ENCODE measurements at regions not wholly inside any gene's neighbourhood (a gene's known extent, or its start where the extent isn't known, plus 50 kb on each side); places are given as distances from the start of the nearest gene placed in this dataset.

GRCh38 chr7:94145602-94146001 is 141.4 kb upstream of the BET1 start:
- TF ChIP-seq FOS (IDR thresholded peaks at IDR 0.05; ENCODE audit: borderline replicate concordance, insufficient read depth, low read length) = peak; percentile 16
- TF ChIP-seq POLR2A (IDR thresholded peaks at IDR 0.05; ENCODE audit: low read depth, low read length) = no peak
- Histone ChIP-seq H3K9me3 (replicated peaks; ENCODE audit: control insufficient read depth, insufficient read depth, low read length) (no peaks in the 10 kb centered on the region), H4K20me1 (replicated peaks; ENCODE audit: control insufficient read depth, extremely low read depth, insufficient read depth, low read length) (no peaks in the 10 kb centered on the region), H3K9ac (replicated peaks; ENCODE audit: extremely low read depth, insufficient read depth, low read length) (no peak overlapping the region), H3K4me3 (replicated peaks in 1 of 3; ENCODE audit: insufficient read depth in 1 of 3, low read depth in 1 of 3, low read length in 3 of 3) (no peak overlapping the region), H3K4me2 (ENCODE audit: insufficient read depth, low read length) (peak overlapping the region; percentile 12), H3K9me1 (replicated peaks; ENCODE audit: control insufficient read depth, extremely low read depth, insufficient read depth, low read length) (no peaks in the 10 kb centered on the region), H3K27ac (ENCODE audit: insufficient read depth, low read depth, low read length) (no peak overlapping the region), H3K36me3 (ENCODE audit: control insufficient read depth in 2 of 2, extremely low read depth in 1 of 2, insufficient read depth in 2 of 2, low read length in 2 of 2) (no peaks in the 10 kb centered on the region), H3K27me3 (ENCODE audit: control insufficient read depth in 2 of 2, insufficient read depth in 2 of 2, low read length in 2 of 2) (no peaks in the 10 kb centered on the region), H2AFZ (ENCODE audit: low read depth, low read length) (peak overlapping the region; percentile 15), H3K4me1 (ENCODE audit: control insufficient read depth, extremely low read depth, insufficient read depth, low read length) (peaks cover 18% of the 10 kb centered on the region), H3K79me2 (ENCODE audit: control insufficient read depth, insufficient read depth, low read length) (no peaks in the 10 kb centered on the region)
- intact Hi-C loops (cut with micrococcal nuclease) (no loop called here), dilution Hi-C loops (cut with MboI; ENCODE audit: extremely low pct_ligation_motif_present, low sequenced_read_pairs) (no loop called here)
- ChIA-PET POLR2A (no interaction called here), CTCF (no interaction called here)
- FAIRE-seq (no peak), DNase-seq (ENCODE audit: low read depth, low spot score) (no peak)
- BruUV-seq (replicated peaks) = no TSS peak

- H3K4me2 ChIP-seq (ENCODE audit: insufficient read depth, low read length) = no peak overlapping the region
- H3K36me3 ChIP-seq (ENCODE audit: control insufficient read depth in 2 of 2, extremely low read depth in 1 of 2, insufficient read depth in 2 of 2, low read length in 2 of 2) = no peaks in the 10 kb centered on the region
- intact Hi-C loops (cut with micrococcal nuclease) (no loop called here), dilution Hi-C loops (cut with MboI; ENCODE audit: extremely low pct_ligation_motif_present, low sequenced_read_pairs) (no loop called here)
- no TSS peak for BruUV-seq (replicated peaks)
- no peaks in the 10 kb centered on the region for H3K27me3 ChIP-seq (ENCODE audit: control insufficient read depth in 2 of 2, insufficient read depth in 2 of 2, low read length in 2 of 2)
- no peaks in the 10 kb centered on the region for H3K9me1 ChIP-seq (replicated peaks; ENCODE audit: control insufficient read depth, extremely low read depth, insufficient read depth, low read length)
- TF ChIP-seq FOS (IDR thresholded peaks at IDR 0.05; ENCODE audit: borderline replicate concordance, insufficient read depth, low read length) (no peak), POLR2A (IDR thresholded peaks at IDR 0.05; ENCODE audit: low read depth, low read length) (no peak), CTCF (IDR thresholded peaks at IDR 0.05; ENCODE audit: extremely low read depth in 1 of 2, insufficient read depth in 1 of 2, low read depth in 1 of 2, low read length in 2 of 2) (no peak), JUN (IDR thresholded peaks at IDR 0.05; ENCODE audit: borderline replicate concordance, insufficient read depth, insufficient read length, low read depth) (no peak), POLR2AphosphoS5 (IDR thresholded peaks at IDR 0.05; ENCODE audit: insufficient read depth, low read depth, low read length) (no peak), MYC (IDR thresholded peaks at IDR 0.05; ENCODE audit: low read depth, low read length) (no peak), EZH2 (IDR thresholded peaks at IDR 0.05; ENCODE audit: borderline replicate concordance, low read depth, low read length, severe bottlenecking) (no peak), MAX (IDR thresholded peaks at IDR 0.05; ENCODE audit: insufficient read depth, insufficient read length) (no peak), GATA2 (IDR thresholded peaks at IDR 0.05; ENCODE audit: insufficient read depth, insufficient read length, low read depth, low read length) (no peak)
- H3K27ac ChIP-seq (ENCODE audit: insufficient read depth, low read depth, low read length) = no peak overlapping the region
- ChIA-PET CTCF (interaction anchor here (0.6 kb wide), 1 partner anchor 13 kb away, joined by 4 read pairs; no protein-coding TSS in a partner anchor), POLR2A (no interaction called here)
- no peak overlapping the region for H3K9ac ChIP-seq (replicated peaks; ENCODE audit: extremely low read depth, insufficient read depth, low read length)
- no peaks in the 10 kb centered on the region for H3K9me3 ChIP-seq (replicated peaks; ENCODE audit: control insufficient read depth, insufficient read depth, low read length)
- no peak overlapping the region for H3K4me3 ChIP-seq (replicated peaks in 1 of 3; ENCODE audit: insufficient read depth in 1 of 3, low read depth in 1 of 3, low read length in 3 of 3)
- DNase-seq (ENCODE audit: low read depth, low spot score) = no peak
- H3K4me1 ChIP-seq (ENCODE audit: control insufficient read depth, extremely low read depth, insufficient read depth, low read length) = peaks cover 21% of the 10 kb centered on the region
- no peak overlapping the region for H2AFZ ChIP-seq (ENCODE audit: low read depth, low read length)
- H4K20me1 ChIP-seq (replicated peaks; ENCODE audit: control insufficient read depth, extremely low read depth, insufficient read depth, low read length) = no peaks in the 10 kb centered on the region
- no peak for FAIRE-seq
- H3K79me2 ChIP-seq (ENCODE audit: control insufficient read depth, insufficient read depth, low read length) = no peaks in the 10 kb centered on the region
Measured at GRCh38 chr7:94146408-94146807, 142.3 kb upstream of the BET1 start.
